ENCODE measurements at regions not wholly inside any gene's neighbourhood (a gene's known extent, or its start where the extent isn't known, plus 50 kb on each side); places are given as distances from the start of the nearest gene placed in this dataset.

DNA sequence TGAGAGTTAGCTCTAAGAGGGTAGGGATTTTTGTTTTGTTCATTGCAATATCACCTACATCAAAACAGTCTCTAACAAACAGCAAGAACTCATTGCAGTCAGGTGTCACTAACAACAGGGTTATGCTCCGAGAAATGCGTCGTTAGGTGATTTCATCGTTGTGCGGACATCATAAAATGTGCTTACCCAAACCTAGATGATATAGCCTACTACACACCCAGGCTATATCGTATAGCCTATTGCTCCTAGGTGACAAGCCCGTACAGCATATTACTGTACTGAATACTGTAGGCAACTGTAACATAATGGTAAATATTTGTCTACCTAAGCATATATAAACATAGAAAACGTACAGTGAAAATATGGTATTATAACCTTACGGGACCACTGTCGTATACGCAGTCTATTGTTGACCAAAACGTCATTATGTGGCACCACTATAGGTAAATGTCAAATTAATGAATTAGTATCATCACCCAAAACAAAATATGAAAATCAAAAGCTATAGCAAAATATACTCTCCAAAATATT lies 49.9 kb upstream of the TAB2 start:
- no peak for ATAC-seq
- H3K4me3 Mint-ChIP-seq = no peak overlapping the region
- Histone ChIP-seq H3K4me3 (no peak overlapping the region), H3K4me1 (ENCODE audit: insufficient read depth) (no peaks in the 10 kb centered on the region), H3K36me3 (ENCODE audit: insufficient read depth) (no peaks in the 10 kb centered on the region), H3F3A (replicated peaks; ENCODE audit: low read depth) (no peaks in the 10 kb centered on the region), H3K27me3 (ENCODE audit: insufficient read depth) (no peaks in the 10 kb centered on the region), H4K20me1 (replicated peaks; ENCODE audit: insufficient read depth) (no peaks in the 10 kb centered on the region), H3K79me2 (replicated peaks; ENCODE audit: insufficient read depth) (no peaks in the 10 kb centered on the region), H3K4me2 (no peak overlapping the region), H3K9me2 (ENCODE audit: insufficient read depth) (peaks cover 3% of the 10 kb centered on the region; the same call in 1 of the 2 replicates), H2AFZ (no peak overlapping the region; the same call in 1 of the 2 replicates), H3K27ac (ENCODE audit: low read depth) (no peak overlapping the region)
- no peak for TF ChIP-seq EZH2 (IDR thresholded peaks at IDR 0.05; ENCODE audit: low read depth, unreplicated experiment)
- TF ChIP-seq CREB1 (CRISPR knock-in tag; IDR thresholded peaks at IDR 0.05; ENCODE audit: low read depth) = no peak
- TF ChIP-seq, protein P1, sequence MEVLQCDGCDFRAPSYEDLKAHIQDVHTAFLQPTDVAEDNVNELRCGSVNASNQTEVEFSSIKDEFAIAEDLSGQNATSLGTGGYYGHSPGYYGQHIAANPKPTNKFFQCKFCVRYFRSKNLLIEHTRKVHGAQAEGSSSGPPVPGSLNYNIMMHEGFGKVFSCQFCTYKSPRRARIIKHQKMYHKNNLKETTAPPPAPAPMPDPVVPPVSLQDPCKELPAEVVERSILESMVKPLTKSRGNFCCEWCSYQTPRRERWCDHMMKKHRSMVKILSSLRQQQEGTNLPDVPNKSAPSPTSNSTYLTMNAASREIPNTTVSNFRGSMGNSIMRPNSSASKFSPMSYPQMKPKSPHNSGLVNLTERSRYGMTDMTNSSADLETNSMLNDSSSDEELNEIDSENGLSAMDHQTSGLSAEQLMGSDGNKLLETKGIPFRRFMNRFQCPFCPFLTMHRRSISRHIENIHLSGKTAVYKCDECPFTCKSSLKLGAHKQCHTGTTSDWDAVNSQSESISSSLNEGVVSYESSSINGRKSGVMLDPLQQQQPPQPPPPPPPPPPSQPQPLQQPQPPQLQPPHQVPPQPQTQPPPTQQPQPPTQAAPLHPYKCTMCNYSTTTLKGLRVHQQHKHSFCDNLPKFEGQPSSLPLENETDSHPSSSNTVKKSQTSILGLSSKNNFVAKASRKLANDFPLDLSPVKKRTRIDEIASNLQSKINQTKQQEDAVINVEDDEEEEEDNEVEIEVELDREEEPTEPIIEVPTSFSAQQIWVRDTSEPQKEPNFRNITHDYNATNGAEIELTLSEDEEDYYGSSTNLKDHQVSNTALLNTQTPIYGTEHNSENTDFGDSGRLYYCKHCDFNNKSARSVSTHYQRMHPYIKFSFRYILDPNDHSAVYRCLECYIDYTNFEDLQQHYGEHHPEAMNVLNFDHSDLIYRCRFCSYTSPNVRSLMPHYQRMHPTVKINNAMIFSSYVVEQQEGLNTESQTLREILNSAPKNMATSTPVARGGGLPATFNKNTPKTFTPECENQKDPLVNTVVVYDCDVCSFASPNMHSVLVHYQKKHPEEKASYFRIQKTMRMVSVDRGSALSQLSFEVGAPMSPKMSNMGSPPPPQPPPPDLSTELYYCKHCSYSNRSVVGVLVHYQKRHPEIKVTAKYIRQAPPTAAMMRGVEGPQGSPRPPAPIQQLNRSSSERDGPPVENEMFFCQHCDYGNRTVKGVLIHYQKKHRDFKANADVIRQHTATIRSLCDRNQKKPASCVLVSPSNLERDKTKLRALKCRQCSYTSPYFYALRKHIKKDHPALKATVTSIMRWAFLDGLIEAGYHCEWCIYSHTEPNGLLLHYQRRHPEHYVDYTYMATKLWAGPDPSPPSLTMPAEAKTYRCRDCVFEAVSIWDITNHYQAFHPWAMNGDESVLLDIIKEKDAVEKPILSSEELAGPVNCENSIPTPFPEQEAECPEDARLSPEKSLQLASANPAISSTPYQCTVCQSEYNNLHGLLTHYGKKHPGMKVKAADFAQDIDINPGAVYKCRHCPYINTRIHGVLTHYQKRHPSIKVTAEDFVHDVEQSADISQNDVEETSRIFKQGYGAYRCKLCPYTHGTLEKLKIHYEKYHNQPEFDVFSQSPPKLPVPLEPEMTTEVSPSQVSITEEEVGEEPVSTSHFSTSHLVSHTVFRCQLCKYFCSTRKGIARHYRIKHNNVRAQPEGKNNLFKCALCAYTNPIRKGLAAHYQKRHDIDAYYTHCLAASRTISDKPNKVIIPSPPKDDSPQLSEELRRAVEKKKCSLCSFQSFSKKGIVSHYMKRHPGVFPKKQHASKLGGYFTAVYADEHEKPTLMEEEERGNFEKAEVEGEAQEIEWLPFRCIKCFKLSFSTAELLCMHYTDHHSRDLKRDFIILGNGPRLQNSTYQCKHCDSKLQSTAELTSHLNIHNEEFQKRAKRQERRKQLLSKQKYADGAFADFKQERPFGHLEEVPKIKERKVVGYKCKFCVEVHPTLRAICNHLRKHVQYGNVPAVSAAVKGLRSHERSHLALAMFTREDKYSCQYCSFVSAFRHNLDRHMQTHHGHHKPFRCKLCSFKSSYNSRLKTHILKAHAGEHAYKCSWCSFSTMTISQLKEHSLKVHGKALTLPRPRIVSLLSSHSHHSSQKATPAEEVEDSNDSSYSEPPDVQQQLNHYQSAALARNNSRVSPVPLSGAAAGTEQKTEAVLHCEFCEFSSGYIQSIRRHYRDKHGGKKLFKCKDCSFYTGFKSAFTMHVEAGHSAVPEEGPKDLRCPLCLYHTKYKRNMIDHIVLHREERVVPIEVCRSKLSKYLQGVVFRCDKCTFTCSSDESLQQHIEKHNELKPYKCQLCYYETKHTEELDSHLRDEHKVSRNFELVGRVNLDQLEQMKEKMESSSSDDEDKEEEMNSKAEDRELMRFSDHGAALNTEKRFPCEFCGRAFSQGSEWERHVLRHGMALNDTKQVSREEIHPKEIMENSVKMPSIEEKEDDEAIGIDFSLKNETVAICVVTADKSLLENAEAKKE (CRISPR knock-in tag; IDR thresholded peaks at IDR 0.05) = no peak
- TF ChIP-seq, protein P2, sequence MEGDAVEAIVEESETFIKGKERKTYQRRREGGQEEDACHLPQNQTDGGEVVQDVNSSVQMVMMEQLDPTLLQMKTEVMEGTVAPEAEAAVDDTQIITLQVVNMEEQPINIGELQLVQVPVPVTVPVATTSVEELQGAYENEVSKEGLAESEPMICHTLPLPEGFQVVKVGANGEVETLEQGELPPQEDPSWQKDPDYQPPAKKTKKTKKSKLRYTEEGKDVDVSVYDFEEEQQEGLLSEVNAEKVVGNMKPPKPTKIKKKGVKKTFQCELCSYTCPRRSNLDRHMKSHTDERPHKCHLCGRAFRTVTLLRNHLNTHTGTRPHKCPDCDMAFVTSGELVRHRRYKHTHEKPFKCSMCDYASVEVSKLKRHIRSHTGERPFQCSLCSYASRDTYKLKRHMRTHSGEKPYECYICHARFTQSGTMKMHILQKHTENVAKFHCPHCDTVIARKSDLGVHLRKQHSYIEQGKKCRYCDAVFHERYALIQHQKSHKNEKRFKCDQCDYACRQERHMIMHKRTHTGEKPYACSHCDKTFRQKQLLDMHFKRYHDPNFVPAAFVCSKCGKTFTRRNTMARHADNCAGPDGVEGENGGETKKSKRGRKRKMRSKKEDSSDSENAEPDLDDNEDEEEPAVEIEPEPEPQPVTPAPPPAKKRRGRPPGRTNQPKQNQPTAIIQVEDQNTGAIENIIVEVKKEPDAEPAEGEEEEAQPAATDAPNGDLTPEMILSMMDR (conservative IDR thresholded peaks at IDR 0.05; ENCODE audit: low read depth in 2 of 2) = no peak
- TF ChIP-seq STAT1 (IDR thresholded peaks at IDR 0.05; ENCODE audit: unreplicated experiment) = no peak
- no peak for TF ChIP-seq NANOG (IDR thresholded peaks at IDR 0.05; ENCODE audit: borderline replicate concordance)
- TF ChIP-seq EZH2phosphoT487 (IDR thresholded peaks at IDR 0.05; ENCODE audit: unreplicated experiment) = no peak
- no peak for TF ChIP-seq POLR2AphosphoS5 (IDR thresholded peaks at IDR 0.05; ENCODE audit: low read depth)
- no peak for TF ChIP-seq ZNF114 (CRISPR knock-in tag; IDR thresholded peaks at IDR 0.05)
- no peak for TF ChIP-seq ZNF331 (CRISPR knock-in tag; IDR thresholded peaks at IDR 0.05; ENCODE audit: low read depth)
- TF ChIP-seq, protein P3, sequence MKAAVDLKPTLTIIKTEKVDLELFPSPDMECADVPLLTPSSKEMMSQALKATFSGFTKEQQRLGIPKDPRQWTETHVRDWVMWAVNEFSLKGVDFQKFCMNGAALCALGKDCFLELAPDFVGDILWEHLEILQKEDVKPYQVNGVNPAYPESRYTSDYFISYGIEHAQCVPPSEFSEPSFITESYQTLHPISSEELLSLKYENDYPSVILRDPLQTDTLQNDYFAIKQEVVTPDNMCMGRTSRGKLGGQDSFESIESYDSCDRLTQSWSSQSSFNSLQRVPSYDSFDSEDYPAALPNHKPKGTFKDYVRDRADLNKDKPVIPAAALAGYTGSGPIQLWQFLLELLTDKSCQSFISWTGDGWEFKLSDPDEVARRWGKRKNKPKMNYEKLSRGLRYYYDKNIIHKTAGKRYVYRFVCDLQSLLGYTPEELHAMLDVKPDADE (IDR thresholded peaks at IDR 0.05) = no peak
- TF ChIP-seq, protein P4, sequence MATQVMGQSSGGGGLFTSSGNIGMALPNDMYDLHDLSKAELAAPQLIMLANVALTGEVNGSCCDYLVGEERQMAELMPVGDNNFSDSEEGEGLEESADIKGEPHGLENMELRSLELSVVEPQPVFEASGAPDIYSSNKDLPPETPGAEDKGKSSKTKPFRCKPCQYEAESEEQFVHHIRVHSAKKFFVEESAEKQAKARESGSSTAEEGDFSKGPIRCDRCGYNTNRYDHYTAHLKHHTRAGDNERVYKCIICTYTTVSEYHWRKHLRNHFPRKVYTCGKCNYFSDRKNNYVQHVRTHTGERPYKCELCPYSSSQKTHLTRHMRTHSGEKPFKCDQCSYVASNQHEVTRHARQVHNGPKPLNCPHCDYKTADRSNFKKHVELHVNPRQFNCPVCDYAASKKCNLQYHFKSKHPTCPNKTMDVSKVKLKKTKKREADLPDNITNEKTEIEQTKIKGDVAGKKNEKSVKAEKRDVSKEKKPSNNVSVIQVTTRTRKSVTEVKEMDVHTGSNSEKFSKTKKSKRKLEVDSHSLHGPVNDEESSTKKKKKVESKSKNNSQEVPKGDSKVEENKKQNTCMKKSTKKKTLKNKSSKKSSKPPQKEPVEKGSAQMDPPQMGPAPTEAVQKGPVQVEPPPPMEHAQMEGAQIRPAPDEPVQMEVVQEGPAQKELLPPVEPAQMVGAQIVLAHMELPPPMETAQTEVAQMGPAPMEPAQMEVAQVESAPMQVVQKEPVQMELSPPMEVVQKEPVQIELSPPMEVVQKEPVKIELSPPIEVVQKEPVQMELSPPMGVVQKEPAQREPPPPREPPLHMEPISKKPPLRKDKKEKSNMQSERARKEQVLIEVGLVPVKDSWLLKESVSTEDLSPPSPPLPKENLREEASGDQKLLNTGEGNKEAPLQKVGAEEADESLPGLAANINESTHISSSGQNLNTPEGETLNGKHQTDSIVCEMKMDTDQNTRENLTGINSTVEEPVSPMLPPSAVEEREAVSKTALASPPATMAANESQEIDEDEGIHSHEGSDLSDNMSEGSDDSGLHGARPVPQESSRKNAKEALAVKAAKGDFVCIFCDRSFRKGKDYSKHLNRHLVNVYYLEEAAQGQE (IDR thresholded peaks at IDR 0.05; ENCODE audit: unreplicated experiment) = no peak
- peaks cover 4% of the 10 kb centered on the region for H3K4me1 Mint-ChIP-seq
- H3K9me3 Mint-ChIP-seq = no peaks in the 10 kb centered on the region
- DNase-seq (ENCODE audit: low spot score) = no peak
- no peaks in the 10 kb centered on the region for H3K36me3 Mint-ChIP-seq (ENCODE audit: low read depth)
- no peak overlapping the region for H3K27ac Mint-ChIP-seq
- H3K27me3 Mint-ChIP-seq (ENCODE audit: insufficient read depth, low read depth, poor library complexity) = peaks cover 5% of the 10 kb centered on the region
